GM21515 (cell line): ENCODE measurements at regions not wholly inside any gene's neighbourhood (a gene's known extent, or its start where the extent isn't known, plus 50 kb on each side); places are given as distances from the start of the nearest gene placed in this dataset.
"Not testable (repeated sequence)": the region's sequence is repeated elsewhere in the genome, so short reads cannot be mapped to it uniquely, and the experiment has no call there.

ENCODE experiments used
- ATAC-seq: cut with Tn5 transposase; IDR thresholded peaks from one replicate; pipeline ENCODE4 v1.9.1; 2021; ENCODE audit not compliant: unreplicated experiment

DNA sequence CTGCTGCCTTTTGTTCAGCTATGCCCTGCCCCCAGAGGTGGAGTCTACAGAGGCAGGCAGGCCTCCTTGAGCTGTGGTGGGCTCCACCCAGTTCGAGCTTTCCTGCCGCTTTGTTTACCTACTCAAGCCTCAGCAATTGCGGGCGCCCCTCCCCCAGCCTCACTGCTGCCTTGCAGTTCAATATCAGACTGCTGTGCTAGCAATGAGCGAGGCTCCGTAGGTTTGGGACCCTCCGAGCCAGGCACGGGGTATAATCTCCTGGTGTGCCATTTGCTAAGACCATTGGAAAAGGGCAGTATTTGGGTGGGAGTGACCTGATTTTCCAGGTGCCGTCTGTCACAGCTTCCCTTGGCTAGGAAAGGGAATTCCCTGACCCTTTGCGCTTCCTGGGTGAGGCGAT lies 51.9 kb downstream of the DIPK2A start:
- not testable (repeated sequence) for ATAC-seq

DNA sequence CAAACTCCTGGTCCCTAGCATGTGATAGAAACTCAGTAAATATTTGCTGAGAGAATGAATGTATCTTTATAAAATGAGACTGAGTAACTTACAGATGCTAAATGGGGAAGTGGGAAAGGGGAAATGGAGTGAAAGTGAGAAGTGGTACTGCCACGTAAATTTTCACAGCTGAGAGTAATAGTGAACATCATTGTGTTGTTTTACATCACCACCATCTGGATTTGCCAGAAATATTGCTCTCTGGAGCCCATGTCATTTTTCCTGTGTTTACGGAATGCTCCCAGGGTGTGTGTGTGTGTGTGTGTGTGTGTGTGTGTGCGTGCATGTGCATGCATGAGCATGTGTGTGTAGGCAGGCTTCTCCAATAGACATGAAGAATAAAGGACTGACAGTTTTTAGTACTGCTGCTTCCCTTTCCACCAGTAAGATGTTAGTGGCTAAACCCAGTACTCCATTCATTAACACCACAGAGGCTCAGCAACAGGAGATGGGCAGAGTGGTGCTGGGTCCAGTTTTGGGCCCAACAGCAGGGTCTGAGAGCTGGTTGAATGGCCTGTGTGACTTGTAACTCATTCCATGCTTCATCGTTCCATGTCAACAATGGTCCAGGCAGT lies 57.3 kb downstream of the DIPK2A start:
- ATAC-seq = peak; percentile 90

DNA sequence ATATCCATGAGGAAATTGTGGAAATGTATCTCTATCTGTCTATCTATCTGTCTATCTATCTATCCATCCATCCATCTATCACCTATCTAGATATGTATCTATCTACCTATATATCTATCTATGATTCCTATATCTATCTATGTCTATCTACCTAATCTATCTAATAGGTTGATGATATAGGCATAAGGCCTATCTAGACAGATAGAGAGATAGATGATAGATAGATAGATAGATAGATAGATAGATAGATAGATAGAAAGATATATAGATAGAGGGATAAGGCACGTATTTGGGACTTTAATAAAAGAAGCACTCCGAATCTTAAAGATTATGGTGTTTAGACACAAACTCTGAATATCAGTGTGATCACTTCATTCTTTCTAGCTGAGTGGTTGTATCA lies 58.1 kb downstream of the DIPK2A start:
- ATAC-seq = no peak

DNA sequence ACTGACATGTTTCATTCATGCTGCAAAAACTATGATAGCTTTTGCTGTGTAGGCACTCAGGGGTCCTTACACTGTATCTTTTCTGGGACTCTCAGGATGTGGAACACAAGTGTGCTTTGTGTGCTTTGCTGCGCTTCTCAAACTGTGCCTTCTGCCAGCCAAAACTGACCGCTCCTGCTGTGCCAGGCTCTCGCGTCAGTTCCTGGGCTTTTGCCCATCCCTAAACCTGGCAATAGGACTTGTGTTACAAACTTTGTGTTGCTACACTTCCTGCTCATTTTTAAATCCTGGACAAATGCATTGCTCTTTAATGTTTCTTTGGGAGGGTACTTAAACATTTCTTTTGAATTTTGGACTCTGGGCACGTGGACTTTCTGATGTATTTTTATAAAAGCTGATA lies 60.3 kb downstream of the DIPK2A start:
- ATAC-seq = no peak

DNA sequence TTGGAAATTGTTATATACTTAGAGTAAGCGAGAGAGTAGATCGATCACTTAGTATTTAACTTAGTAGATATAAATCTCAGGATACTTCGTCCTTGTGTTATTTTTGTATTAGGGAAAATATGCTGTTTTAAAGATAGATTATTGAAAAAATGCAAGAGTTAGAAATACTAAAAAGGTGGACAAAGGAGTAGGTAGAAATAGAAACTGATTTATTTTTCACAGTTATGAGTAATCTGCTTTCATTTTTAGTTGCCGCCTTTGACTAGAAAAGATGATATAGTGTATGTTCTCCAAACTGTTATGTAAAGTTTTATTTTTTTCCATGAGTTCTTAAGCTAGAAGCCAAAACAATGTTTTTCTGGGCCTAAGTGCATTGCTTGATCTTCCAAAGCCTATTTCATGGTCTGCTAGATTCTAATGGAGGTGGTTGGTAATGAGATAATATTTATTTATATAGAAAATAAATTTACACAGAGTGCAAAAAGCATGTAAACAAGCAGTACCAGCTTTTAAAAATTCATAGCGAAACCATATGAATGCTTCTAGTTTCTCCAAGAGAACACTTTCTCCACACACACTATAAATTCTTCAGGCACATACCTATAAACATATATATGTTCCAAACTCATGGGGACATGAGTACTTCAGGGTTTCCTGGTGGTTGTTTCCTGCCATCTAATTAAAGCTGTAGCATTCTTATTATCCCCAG lies 61.1 kb downstream of the DIPK2A start:
- ATAC-seq = peak; percentile 75

DNA sequence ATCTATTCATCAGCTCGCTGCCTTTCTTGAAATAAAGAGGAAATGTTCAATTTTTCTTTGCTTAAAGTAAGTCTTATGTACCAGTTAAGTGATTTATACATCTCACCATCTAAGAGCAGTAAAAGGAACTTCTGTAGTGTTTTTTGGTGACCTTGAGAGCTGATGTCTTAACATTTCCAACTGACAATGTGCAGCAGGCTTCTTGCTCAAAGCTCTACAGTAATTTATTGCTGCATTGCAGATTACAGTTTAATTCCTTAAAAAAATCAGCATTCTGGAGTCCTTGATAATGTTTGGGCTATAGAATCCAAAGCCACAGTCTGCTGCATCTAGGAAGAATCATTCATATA lies 61.6 kb downstream of the DIPK2A start:
- ATAC-seq = no peak

DNA sequence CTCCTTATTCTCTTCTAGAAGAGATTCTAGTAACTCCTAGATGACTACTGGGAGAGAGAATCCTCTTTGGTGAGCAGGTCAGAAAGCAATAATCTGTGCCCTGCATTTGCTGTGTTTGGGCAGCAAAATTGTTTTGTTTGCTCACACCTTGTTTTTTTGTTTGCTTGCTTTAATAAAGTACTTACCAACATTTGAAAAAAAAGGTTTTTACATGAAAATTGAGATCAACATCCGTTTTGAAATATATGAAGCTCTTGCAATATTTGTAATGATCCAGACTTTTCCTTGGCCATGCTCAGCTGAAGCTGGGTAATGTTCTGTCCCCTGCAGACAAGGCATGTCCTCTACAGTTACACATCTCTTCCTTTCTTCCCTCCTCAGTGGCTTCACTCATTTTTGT lies 62.2 kb downstream of the DIPK2A start:
- no peak for ATAC-seq

DNA sequence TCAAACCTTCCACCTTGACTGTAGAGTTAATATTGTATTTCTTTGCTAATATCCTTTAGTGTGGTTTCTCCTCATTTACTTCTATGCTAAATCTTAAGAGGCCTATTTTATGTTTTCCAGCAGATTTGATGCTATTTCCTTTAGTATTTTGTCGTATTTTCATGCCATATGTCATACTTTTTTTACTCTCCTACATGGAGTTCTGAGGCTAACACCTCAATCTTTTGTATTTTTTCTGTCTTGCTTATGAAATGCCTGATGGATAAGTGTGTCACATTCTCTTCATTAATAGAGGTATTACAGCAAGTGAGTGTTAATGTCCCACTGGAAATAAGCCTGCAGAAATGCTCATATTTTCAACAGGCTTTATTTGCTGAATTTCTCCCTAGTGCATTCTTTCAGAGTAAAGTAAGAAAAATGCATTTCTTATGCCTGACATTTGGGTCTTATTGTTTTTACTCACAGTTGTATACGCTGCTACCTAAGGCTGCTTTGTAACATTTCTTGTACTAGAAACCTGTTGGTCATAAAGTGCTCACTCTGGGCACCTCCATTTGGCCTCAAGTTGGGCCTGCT lies 63.2 kb downstream of the DIPK2A start:
- no peak for ATAC-seq

DNA sequence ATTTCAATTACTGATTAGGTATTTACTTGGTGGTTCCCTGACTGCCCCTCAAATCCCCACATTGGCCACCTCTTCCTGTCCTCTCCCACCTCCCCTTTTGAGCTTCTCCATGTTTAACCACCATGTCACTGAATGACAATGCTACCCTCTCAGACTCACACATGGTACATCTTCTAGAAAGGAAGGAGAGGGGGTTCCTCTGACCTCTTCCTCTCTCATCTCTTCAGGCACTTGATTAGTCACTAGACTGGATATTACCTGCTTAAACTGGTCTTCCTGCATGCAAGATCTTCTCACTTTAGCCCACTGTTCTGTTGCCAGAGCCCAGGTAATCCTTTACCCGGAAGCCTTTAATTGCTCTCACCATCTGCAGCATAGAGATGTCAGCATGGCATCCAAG lies 64.9 kb downstream of the DIPK2A start:
- no peak for ATAC-seq

DNA sequence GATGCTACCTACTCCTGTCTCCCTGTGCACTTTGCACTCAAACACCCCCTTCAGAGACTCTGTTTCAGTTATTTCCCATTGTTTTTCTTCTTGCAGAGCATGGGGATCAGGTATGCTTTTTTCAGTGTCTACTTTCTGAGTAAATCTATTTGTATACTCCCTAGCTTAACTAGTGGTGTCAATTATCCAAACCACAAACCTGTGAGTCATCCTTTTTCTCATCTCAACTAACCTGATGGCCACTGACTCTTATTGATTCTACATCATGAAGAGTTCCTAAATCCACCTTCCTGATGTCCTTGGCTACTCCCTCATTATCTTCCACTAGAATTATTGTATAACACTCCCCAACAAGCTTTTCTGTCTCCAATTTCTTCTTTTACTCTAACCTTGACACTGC lies 68.0 kb downstream of the DIPK2A start:
- ATAC-seq = no peak

DNA sequence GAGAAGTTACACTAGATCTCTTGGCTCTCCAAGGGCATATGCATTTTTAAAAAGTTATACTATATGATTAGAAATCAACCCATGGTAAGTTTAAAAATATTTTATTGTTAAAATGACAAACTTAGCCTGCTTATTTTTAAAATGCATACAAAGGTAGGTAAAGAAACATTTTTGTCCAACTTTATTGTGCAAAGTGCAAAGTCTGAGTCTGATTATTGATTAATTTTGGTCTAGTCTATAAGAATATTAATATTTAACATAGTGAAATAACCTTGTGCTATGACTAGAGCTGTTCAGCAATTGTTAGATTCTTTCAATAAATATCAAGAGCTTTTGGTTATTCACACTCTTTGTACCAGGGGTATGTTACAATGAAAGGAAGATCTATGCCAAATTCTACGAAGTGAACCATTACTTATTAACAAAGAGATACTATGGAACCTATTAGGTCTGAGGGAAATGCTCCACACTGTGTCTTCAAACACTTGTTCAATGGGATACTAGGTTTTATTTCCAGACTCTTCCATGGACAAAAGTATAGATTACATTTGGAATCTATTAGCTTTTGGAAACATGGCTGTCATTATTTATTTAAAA lies 70.4 kb downstream of the DIPK2A start:
- ATAC-seq = no peak

DNA sequence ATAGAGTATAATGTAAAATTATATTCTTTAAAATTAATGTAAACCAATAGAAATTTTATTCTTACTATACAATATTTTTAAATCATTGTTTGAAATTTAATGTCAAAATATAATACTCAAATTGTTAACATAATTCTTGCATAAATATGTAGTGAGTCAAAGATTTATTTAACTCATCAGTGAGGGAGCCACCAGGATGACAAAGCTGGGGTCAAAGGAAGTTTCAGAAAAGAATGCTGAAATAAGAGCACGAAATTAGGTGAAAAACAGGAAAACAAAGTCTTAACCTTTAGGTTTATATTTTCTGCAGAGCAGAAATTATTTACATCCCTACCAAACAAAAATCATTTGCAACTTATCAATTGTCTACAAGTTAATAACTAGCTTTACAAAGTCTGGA lies 74.1 kb downstream of the DIPK2A start:
- ATAC-seq = no peak

DNA sequence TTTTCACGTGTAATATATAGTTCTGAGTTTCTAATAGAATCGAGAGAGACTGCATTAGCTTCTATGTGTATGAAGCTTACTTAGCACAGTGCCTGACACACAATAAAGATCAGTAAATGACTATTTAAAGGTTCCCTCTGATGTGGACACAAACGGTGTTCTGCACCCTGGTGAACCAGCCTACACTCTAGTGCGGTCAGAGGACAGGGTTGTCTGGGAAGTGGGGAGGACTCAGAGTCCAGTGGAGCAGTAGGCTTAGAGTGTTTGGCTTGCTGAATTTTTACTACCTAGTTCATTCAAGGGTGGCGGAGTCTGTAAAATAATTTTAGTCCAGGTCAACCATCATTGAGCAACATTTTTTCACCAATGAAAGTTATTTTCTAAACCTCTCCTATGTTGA lies 77.8 kb downstream of the DIPK2A start:
- no peak for ATAC-seq

DNA sequence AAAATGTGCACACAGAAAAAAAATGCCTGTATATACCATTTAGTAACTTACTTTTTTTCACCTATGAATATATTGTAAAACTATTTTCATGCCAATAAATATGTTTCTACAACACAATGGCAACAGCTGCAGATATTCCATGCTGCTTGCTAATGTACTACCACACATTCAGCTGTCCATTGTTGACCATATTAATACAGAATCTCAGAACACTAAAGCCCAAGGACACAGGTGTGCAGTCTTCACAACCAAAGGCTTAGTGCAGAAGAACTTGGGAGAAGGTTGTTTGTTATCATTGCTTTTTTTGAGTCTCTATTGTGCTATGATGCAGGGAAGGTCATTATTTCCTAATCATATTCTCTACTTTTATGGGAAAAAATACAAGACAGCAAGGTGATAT lies 79.6 kb downstream of the DIPK2A start:
- ATAC-seq = no peak

DNA sequence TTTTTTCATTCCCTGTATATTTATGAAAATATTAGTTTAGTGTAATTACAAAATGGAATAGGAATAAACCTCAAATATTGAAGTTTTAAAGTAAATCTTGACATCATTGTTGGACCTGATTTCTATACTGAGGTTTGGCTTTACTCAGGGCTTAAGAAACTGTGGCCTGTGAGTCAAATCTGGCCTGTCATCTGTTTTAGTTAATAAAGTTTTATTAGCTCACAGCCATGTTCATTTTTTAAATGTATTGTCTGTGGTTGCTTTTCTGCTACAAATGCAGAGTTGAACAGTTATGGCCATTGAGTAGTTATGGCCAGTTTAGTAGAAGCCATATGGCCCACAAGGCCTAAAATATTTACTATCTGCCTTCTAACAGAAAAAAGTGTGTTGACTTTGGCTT lies 80.7 kb downstream of the DIPK2A start:
- no peak for ATAC-seq

DNA sequence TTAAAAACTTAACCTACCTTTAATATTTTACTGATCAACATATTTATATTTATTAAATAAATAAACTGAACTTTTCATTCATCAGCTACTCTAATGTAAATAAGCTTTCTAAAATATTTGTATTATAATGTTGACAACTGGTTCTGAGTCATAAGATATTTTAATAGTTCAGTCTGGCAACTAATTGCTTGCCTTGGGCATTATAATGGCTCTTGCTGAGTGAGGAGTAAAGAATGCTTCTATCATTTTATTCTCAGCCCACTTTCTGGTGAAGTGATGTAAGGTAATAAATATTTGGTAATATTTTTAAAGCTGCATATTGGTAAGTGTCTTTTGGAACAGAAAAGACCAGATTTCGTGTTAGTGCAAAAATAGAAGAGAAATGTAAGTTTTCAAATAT lies 81.5 kb downstream of the DIPK2A start:
- ATAC-seq = no peak

DNA sequence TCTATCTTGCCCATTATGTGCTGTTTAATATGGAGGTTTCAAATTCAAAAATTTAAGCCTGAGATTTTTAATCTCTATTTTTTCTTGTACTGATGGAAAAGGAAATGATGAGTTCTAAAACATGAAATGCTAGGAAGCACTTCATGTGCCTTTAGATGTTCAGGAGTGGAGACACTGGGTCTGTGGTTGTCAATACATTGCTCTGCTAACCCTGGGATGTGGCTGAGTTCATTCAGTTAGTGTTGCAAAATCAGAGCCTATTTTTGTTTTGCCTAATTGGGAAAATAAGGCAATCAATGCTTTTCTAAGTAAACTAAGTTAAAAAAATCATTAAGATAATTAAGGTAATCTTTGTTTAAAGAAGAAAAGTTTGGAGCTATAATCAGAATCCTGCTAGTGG lies 83.1 kb downstream of the DIPK2A start:
- no peak for ATAC-seq

DNA sequence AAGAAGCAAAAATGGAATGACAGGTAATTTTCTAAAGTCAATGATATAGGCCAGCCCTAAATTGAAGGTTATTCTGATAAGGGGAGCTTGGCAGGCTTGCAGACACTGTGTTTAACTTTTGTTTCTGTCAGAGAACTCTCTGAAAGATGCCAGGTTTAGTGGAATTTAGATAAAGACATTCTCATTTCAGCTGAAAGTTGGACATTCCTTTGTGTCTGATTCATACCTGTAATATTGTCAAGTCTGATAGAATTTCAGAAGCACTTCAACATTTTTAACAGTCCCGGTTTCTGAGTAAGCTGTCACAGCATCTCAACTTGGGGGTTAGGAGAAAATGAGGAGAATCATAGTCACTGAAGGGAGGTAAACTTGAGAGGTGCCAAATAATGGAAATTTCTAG lies 84.0 kb downstream of the DIPK2A start:
- no peak for ATAC-seq

DNA sequence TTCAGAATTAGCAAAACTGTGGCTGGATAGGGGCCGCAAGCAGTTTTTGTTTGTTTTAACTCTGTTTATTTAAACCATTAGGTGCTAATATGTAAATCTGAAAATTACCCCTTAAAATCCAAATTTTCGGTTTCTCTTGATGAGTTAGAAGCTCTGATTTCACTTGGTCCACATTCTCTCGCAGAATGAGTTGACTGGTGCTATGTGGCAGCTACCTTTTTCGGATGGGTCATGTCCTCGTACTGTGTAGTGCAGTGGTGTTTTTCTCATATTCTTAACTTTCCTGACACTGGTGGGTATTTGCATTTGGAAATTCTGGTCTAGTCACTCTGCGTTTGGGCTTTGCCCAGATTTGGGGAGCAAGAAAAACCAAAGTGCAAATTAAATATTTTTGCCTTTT lies 87.1 kb downstream of the DIPK2A start:
- ATAC-seq = no peak

DNA sequence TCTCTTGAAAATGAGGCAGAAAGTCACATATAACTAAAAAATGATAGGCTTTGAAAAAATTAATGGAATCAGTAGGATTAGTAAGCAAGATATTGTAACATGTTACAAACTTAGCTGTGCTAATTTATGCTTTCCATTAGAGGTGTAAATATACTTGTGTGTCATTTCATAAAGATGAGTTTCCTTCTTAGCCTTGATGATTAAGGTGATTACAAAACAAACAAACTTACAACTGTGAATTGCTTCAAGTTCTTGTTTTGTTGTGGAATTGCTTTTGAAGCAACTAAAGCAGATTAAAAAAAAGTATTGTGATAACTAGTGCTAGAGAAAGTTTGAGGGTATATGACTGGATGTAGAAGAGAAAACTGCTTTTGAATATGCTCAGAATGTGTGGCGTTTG lies 87.9 kb downstream of the DIPK2A start:
- no peak for ATAC-seq

DNA sequence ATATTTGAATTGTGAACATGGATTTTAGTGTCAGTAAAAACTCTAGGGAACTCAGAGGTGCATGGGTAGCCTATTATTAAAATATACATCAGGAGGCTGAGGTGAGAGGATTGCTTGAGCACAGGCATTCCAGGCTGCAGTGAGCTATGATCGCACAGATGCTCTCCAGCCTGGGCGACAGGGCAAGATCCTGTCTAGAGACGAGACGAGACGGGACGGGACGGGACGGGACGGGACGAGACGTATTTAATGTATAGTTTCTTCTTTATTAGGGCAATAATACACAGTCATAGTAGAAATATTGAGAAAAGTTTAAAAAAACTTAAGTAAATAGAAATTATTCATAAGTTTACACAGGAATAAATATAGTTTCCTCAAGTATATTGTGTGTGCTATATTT lies 89.3 kb downstream of the DIPK2A start:
- no peak for ATAC-seq

DNA sequence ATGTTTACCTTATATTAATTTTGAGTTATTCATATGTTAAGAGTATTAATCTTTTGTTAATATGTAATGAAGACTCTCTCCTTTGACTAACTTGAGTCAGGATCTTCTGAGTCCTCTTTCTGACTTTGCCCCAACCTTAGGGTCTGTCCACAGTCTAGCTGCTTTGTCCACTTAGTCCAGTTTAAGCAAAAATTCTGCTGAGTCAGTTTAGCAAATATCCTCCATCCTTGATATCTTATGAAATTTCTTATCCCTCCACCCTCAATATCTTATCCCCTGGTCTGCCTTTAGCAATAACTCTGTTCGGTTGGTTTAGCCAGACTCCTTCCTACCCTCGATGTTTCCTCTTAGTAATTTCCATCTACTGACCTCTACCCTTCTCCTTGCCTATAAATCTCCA lies 91.7 kb downstream of the DIPK2A start:
- ATAC-seq = no peak
